BE2C (cell line): ENCODE measurements at regions not wholly inside any gene's neighbourhood (a gene's known extent, or its start where the extent isn't known, plus 50 kb on each side); places are given as distances from the start of the nearest gene placed in this dataset.

Experiments used
- DNase-seq: peaks from one replicate; pipeline ENCODE4 v3.0.0-alpha.2; 2020
- H3K27me3 ChIP-seq: fragments of 250-450 bp; sonication (Bioruptor Pico); 2 replicates; pipeline ENCODE4 v1.5.1; 2020; ENCODE audit warnings: mild to moderate bottlenecking
- H3K36me3 ChIP-seq: fragments of 250-450 bp; sonication (Bioruptor Pico); 2 replicates; pipeline ENCODE4 v1.5.1; 2020; ENCODE audit warnings: mild to moderate bottlenecking
- H3K4me1 ChIP-seq: fragments of 250-450 bp; sonication (Bioruptor Pico); 2 replicates; pipeline ENCODE4 v1.5.1; 2020
- H3K4me3 ChIP-seq: 2 replicates; pipeline ENCODE4 v1.5.1; 2011; ENCODE audit warnings: low read depth, low read length
- H3K9me3 ChIP-seq: fragments of 250-450 bp; sonication (Bioruptor Pico); 2 replicates; pipeline ENCODE4 v1.5.1; 2020
- CTCF ChIP-seq: IDR thresholded peaks from 2 replicates; pipeline ENCODE4 v1.5.1; 2012; ENCODE audit warnings: mild to moderate bottlenecking, low read depth, low read length

- Histone ChIP-seq H3K27me3 (no peaks in the 10 kb centered on the region), H3K4me1 (no peaks in the 10 kb centered on the region), H3K4me3 (no peak overlapping the region), H3K9me3 (no peaks in the 10 kb centered on the region), H3K36me3 (no peaks in the 10 kb centered on the region)
- no peak for DNase-seq
- TF ChIP-seq CTCF, result no peak
These were observed 310.5 kb upstream of the PITX2 start for GRCh38 chr4:110933341-110933740.

- Histone ChIP-seq H3K4me3 (no peak overlapping the region), H3K4me1 (no peaks in the 10 kb centered on the region), H3K27me3 (no peaks in the 10 kb centered on the region), H3K36me3 (no peaks in the 10 kb centered on the region), H3K9me3 (no peaks in the 10 kb centered on the region)
- no peak for DNase-seq
- no peak for TF ChIP-seq CTCF
These were observed 321.6 kb upstream of the PITX2 start for GRCh38 chr4:110944501-110944900.

GRCh38 chr4:110945600-110945999, 322.7 kb upstream of the PITX2 start:
- Histone ChIP-seq H3K36me3 (no peaks in the 10 kb centered on the region), H3K27me3 (no peaks in the 10 kb centered on the region), H3K4me1 (no peaks in the 10 kb centered on the region), H3K9me3 (no peaks in the 10 kb centered on the region), H3K4me3 (no peak overlapping the region)
- TF ChIP-seq CTCF, result no peak
- no peak for DNase-seq

GRCh38 chr4:110949542-110949941, 326.7 kb upstream of the PITX2 start:
- DNase-seq, result no peak
- Histone ChIP-seq H3K4me1 (no peaks in the 10 kb centered on the region), H3K27me3 (peaks cover 15% of the 10 kb centered on the region; the same call in 1 of the 2 replicates), H3K36me3 (no peaks in the 10 kb centered on the region), H3K4me3 (no peak overlapping the region), H3K9me3 (no peaks in the 10 kb centered on the region)
- TF ChIP-seq CTCF, result no peak

- H3K36me3 ChIP-seq, result no peaks in the 10 kb centered on the region
- no peaks in the 10 kb centered on the region for H3K4me1 ChIP-seq
- no peak for DNase-seq
- no peaks in the 10 kb centered on the region for H3K9me3 ChIP-seq
- no peak overlapping the region for H3K4me3 ChIP-seq
- TF ChIP-seq CTCF, result no peak
- peaks cover 15% of the 10 kb centered on the region; the same call in 1 of the 2 replicates for H3K27me3 ChIP-seq
These were observed 327.9 kb upstream of the PITX2 start for GRCh38 chr4:110950731-110951130.

- Histone ChIP-seq H3K27me3 (peaks cover 21% of the 10 kb centered on the region; the same call in 1 of the 2 replicates), H3K4me3 (no peak overlapping the region), H3K9me3 (no peaks in the 10 kb centered on the region), H3K4me1 (no peaks in the 10 kb centered on the region), H3K36me3 (no peaks in the 10 kb centered on the region)
- no peak for TF ChIP-seq CTCF
- DNase-seq, result no peak
These were observed 330.3 kb upstream of the PITX2 start for GRCh38 chr4:110953191-110953590.
